HPDE6-E6E7 (cell line): ENCODE measurements at regions not wholly inside any gene's neighbourhood (a gene's known extent, or its start where the extent isn't known, plus 50 kb on each side); places are given as distances from the start of the nearest gene placed in this dataset.
A peak's percentile ranks its signal among the peaks of the same experiment; 100 is the strongest.
"Not testable (repeated sequence)": the region's sequence is repeated elsewhere in the genome, so short reads cannot be mapped to it uniquely, and the experiment has no call there.

ENCODE experiments used
- DNase-seq: peaks from one replicate; pipeline ENCODE4 v3.0.0; 2011; ENCODE audit warnings: missing footprints; ENCODE audit errors: extremely low spot score

DNA sequence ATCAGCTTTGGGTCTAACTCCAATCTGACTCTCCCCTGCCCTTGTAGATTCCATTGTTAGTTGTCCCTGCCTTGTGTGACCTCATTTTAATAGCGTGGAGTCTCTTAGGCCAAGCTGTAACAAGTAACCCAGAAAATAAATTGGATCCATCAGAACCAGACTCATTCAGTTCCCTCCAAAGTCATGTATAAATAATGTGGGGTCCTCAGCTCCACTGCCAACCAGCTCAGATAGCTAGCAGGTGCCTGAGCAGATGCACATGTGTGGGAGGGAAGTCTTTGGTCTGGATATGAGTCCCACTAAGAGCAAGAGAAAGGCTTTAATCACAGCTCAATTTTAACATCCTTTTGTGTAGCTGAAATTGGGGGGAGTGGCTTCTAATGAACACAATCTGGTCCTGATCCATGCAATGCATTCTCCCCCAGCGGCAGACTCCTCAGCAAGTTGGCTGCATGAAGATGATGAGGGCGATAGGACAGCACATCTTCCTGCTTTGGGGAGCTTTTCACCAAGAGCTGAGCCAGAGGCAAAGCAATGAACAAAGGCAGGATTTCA is 151.6 kb downstream of the ABCC12 start:
- no peak for DNase-seq

DNA sequence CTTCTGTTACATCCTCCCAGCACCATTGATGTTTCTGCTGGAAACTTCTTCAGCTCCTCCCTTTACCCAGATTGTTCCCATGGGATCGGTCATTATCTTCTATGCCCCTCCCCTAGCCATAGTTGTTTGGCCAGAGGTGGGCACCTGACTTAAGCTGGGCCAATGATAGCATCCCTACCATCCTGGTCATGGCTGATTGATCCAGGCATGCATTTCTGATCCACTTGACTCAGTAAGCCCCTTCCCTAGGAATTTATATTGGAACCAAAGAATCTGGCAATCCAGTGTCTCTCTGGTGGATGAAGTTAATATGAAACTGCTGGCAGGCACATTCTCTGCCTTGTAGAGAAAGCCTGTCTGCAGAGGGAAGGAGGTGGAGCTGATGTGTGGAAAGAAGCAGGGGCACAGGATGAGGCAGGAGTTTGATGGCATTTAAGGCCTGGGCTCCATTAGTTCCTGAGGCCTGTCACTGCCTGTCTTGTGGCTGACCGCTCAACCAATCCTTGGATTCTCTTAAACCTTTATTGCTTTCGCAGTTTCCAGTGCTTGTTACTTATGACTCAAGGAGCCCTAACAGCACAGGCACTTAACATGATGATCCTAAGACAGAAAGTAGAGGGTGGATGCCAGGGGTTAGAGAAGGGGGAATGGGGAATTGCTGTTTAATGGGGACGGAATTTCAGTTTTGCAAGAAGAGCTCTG is 152.4 kb downstream of the ABCC12 start:
- DNase-seq, result peak; percentile 50

DNA sequence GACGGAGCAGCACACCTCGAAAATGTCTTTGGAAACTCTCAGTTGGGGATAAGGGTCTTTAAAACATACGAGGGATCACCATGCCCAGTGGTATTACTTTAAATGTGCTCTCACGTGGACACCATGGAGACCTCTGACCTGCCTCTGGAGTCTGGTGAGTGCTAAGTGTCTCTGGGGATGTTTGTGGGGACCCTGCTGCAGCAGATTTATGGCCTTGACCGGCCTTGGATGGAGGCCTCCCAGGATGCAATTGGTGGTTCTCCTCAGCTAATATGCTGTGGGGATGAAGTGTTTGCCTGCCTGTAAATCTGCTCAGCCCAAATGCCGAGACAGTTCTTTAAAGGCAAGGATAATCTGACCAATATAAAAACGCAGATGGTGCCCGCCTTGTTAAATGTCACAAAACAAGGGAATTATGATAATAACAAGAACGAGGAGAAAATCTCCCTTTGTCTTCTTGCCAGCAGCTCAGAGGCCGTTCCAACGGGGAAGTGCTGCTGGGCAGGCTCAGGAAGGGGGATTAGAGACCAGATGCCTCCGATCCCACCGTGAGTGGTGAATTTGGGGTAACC is 154.4 kb downstream of the ABCC12 start:
- no peak for DNase-seq

GRCh38 chr16:48000622-48001021 is 155.2 kb downstream of the ABCC12 start:
- DNase-seq, result no peak

DNA sequence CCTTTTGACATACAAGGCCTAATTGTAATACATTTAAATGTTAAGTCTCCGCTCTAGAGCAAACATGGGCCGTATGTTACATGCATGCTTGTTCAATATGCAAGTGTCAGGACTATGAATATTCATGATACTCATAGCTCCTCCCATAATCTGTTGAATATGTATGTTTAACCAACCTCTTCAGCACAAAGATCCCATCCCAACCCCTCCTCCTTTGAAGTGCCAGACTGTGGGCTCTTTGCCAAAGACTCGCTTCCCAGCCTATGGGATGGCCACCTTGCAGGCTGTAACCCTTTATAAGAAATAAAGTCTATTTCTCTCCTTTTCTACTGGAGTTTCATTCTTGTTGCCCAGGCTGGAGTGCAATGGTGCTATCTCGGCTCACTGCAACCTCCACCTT is 156.2 kb downstream of the ABCC12 start:
- DNase-seq, result no peak

- no peak for DNase-seq
Measured at GRCh38 chr16:47995354-47995753, 160.4 kb downstream of the ABCC12 start.

GRCh38 chr16:47991491-47991890 is 164.3 kb downstream of the ABCC12 start:
- DNase-seq, result no peak

GRCh38 chr16:47990676-47991075 is 165.1 kb downstream of the ABCC12 start:
- DNase-seq, result no peak

GRCh38 chr16:47987136-47987535 is 168.7 kb downstream of the ABCC12 start:
- DNase-seq, result no peak

GRCh38 chr16:47986031-47986430 is 169.8 kb downstream of the ABCC12 start:
- no peak for DNase-seq

GRCh38 chr16:47984669-47985068 is 171.1 kb downstream of the ABCC12 start:
- no peak for DNase-seq

DNA sequence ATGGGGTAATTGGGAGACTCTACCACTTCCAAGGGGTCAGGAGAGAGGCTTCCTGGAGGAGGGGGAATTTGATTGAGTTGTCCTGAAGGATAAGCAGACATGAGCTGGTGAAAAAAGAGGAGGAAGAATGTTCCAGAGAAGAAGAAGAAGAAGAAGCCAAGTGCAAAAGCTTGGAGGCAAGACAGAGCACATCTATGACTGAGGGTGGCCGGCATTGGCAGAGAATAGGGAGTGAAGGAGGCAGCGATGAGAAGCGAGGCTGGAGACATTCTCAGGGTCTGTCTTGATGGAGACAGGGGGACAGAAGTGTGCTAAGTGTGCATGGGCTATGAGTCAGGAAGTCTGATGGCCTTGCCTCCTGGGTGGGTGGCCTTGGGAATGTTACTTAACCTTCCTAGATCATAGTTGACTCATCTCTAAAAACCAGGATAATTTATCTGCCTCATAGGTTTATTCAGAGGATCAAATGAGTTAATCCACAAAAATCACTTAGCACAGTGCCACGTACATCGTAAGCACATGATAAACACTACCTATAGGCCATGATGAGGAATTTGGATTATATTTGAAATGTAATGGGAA is 171.7 kb downstream of the ABCC12 start:
- no peak for DNase-seq

GRCh38 chr16:47980212-47980611 is 175.6 kb downstream of the ABCC12 start:
- no peak for DNase-seq

- DNase-seq, result no peak
Measured at GRCh38 chr16:47979616-47980182, 176.1 kb downstream of the ABCC12 start.

GRCh38 chr16:47979164-47979520 is 176.7 kb downstream of the ABCC12 start:
- DNase-seq, result no peak

GRCh38 chr16:47978491-47979163 is 177.2 kb downstream of the ABCC12 start:
- DNase-seq, result no peak

DNA sequence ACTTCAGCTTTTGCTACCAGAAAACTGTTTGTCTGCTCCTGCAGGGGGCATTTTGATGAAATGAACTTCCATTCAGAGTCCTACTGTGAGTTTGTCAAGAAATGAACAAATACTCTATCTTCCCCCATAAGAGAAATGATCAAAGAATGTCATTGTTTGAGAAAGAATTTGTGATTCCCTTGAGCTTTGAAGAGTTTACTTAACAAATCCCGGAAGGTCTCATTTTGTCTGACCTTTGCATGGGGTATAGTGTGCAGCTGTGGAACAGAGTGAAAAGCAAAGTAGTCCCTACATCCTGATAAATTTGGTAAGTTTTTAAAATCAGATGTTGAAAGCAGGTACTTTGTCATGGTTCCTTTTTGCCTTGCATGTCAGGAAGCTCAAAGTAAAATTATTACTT is 178.0 kb downstream of the ABCC12 start:
- DNase-seq, result no peak

GRCh38 chr16:47976636-47977210 is 179.1 kb downstream of the ABCC12 start:
- no peak for DNase-seq

DNA sequence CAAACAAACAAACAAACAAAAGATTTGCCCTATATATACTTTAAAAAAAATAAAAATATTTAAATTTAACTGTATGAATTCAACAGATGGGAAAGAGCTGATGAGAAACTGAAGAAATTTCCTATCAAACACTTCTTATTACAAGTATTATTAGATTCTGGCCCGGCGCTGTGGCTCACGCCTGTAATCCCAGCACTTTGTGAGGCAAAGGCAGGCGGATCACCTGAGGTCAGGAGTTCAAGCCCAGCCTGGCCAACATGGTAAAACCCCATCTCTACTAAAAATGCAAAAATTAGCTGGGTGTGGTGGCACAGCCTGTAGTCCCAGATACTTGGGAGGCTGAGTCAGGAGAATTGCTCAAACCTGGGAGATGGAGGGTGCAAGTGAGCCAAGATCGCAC is 180.8 kb downstream of the ABCC12 start:
- not testable (repeated sequence) for DNase-seq

DNA sequence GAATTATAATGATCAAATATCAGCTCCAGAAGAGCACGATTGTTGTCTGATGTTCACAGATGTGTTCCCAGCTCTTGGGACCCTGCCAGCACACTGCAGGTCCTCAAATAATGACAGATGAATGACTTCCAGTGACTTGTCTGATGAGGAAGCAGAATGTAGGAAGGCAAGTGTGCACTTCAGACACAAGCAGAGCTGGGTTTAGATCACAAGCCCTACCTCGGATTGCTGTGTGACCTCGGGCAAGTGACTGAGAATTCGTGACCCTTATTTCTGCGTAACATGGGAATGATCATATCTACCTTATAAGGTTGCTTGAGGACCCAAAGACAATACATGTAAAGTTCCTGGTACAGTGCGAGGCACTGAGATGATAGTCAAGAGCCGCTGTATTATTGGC is 182.2 kb downstream of the ABCC12 start:
- no peak for DNase-seq

GRCh38 chr16:47972246-47972985 is 183.4 kb downstream of the ABCC12 start:
- no peak for DNase-seq
